Lung (tissue), 11 donors: ENCODE measurements at regions not wholly inside any gene's neighbourhood (a gene's known extent, or its start where the extent isn't known, plus 50 kb on each side); places are given as distances from the start of the nearest gene placed in this dataset.
"Not testable (repeated sequence)": the region's sequence is repeated elsewhere in the genome, so short reads cannot be mapped to it uniquely, and the experiment has no call there.

Experiments used
- ATAC-seq: fragments of 200-7000 bp; cut with Tn5 transposase; one replicate; pipeline ENCODE4 v1.9.1; 2020; ENCODE audit warnings: moderate number of reproducible peaks; ENCODE audit not compliant: insufficient read depth, low FRiP score
- DNase-seq, 3 donors: peaks; one replicate each; pipeline ENCODE4 v3.0.0-alpha.2; 2013 to 2017
- H3K27ac ChIP-seq, 2 donors: one replicate each; pipeline ENCODE4 v1.5.1; 2013; ENCODE audit warnings: mild to moderate bottlenecking in 2 of 2, moderate library complexity in 2 of 2, control low read depth in 1 of 2, inconsistent platforms in 1 of 2, low read depth in 1 of 2, low read length in 1 of 2
- H3K27me3 ChIP-seq, 3 donors: one replicate each; pipeline ENCODE4 v1.5.1; 2013; ENCODE audit warnings: low read length in 2 of 3; ENCODE audit not compliant: control insufficient read depth in 3 of 3, insufficient read depth in 3 of 3
- H3K36me3 ChIP-seq, 4 donors: one replicate each; pipeline ENCODE4 v1.5.1; 2013; ENCODE audit warnings: low read length in 4 of 4, mild to moderate bottlenecking in 1 of 4, moderate library complexity in 1 of 4; ENCODE audit not compliant: control insufficient read depth in 4 of 4, insufficient read depth in 4 of 4
- H3K4me1 ChIP-seq, 5 donors: one replicate each; pipeline ENCODE4 v1.5.1; 2013; ENCODE audit warnings: low read length in 5 of 5, mild to moderate bottlenecking in 2 of 5, moderate library complexity in 1 of 5; ENCODE audit not compliant: control insufficient read depth in 5 of 5, insufficient read depth in 5 of 5
- H3K4me3 ChIP-seq: one replicate; pipeline ENCODE4 v1.5.1; 2013; ENCODE audit warnings: mild to moderate bottlenecking, control low read depth, moderate library complexity
- H3K9ac ChIP-seq, 2 donors: one replicate each; pipeline ENCODE4 v1.5.1; 2013; ENCODE audit warnings: low read length in 2 of 2, control low read depth in 1 of 2; ENCODE audit not compliant: insufficient read depth in 1 of 2
- H3K9me3 ChIP-seq, 4 donors: one replicate each; pipeline ENCODE4 v1.5.1; 2013; ENCODE audit warnings: low read length in 3 of 4, mild to moderate bottlenecking in 1 of 4, moderate library complexity in 1 of 4; ENCODE audit not compliant: control insufficient read depth in 4 of 4, insufficient read depth in 3 of 4
- CTCF ChIP-seq: IDR thresholded peaks from 2 replicates; pipeline ENCODE4 v1.5.1; 2012; ENCODE audit warnings: mild to moderate bottlenecking; ENCODE audit errors: control extremely low read depth, extremely low read depth
- WGBS, 2 donors: extraction: QIAGEN DNeasy Blood & Tissue Kit; methylation state at CpG; one replicate each; pipeline ENCODE4 v1.1.7; 2013; 5-methylcytosine and 5-hydroxymethylcytosine counted together
- donor health status: control.
- donor health status: control.
- donor health status: Bipolar disorder and iron deficiency.
- donor health status: healthy.
- donor health status: DM: yes; HTN: yes; CAD: no.

- Histone ChIP-seq H3K4me1 (peaks cover 0 to 17% (median 5%) of the 10 kb centered on the region in 5 donors), H3K9me3 (no peaks in the 10 kb centered on the region), H3K27me3 (no peaks in the 10 kb centered on the region), H3K36me3 (no peaks in the 10 kb centered on the region), H3K27ac (no peak overlapping the region), H3K4me3 (no peak overlapping the region), H3K9ac (no peak overlapping the region)
- WGBS, 2 donors: 83 to 86% methylated on average over 2 of the region's 2 CpGs
- ATAC-seq (no peak), DNase-seq (no peak)
- TF ChIP-seq CTCF: no peak
Observed at GRCh38 chr9:88837731-88838130, 153.5 kb upstream of the S1PR3 start.

- not testable (repeated sequence) for H3K36me3 ChIP-seq
Observed at GRCh38 chr9:88849878-88850277, 141.4 kb upstream of the S1PR3 start.

GRCh38 chr9:88852794-88853193 is 138.5 kb upstream of the S1PR3 start:
- H3K4me1 ChIP-seq: no peaks in the 10 kb centered on the region
- ATAC-seq (no peak), DNase-seq (no peak)
- WGBS, 2 donors: 44 to 47% methylated on average over 1 of the region's 1 CpG
- H3K9ac ChIP-seq: no peak overlapping the region
- H3K4me3 ChIP-seq: no peak overlapping the region
- H3K27me3 ChIP-seq: no peaks in the 10 kb centered on the region
- H3K9me3 ChIP-seq: peaks cover 0 to 11% (median 3%) of the 10 kb centered on the region in 4 donors
- no peak for TF ChIP-seq CTCF
- H3K27ac ChIP-seq: no peak overlapping the region
- no peaks in the 10 kb centered on the region for H3K36me3 ChIP-seq

More at GRCh38 chr9:88849878-88850277, 141.4 kb upstream of the S1PR3 start:
- DNase-seq, H3K4me3 ChIP-seq, H3K4me1 ChIP-seq, H3K9ac ChIP-seq, ATAC-seq, H3K27me3 ChIP-seq, H3K9me3 ChIP-seq, H3K27ac ChIP-seq: not testable (repeated sequence)
- WGBS, 2 donors: 92 to 95% methylated on average over 6 of the region's 6 CpGs

GRCh38 chr9:88870627-88871026 is 120.6 kb upstream of the S1PR3 start:
- H3K9me3 ChIP-seq: peaks cover 0 to 5% (median 1%) of the 10 kb centered on the region in 4 donors
- no peak overlapping the region for H3K9ac ChIP-seq
- H3K27me3 ChIP-seq: no peaks in the 10 kb centered on the region
- ATAC-seq (no peak), DNase-seq (no peak)
- H3K4me3 ChIP-seq: no peak overlapping the region
- WGBS, 2 donors: 87 to 93% methylated on average over 5 of the region's 5 CpGs
- peaks cover 0 to 21% (median 5%) of the 10 kb centered on the region in 5 donors for H3K4me1 ChIP-seq
- TF ChIP-seq CTCF: no peak
- no peaks in the 10 kb centered on the region for H3K36me3 ChIP-seq
- H3K27ac ChIP-seq: no peak overlapping the region
